ENCODE measurements at regions not wholly inside any gene's neighbourhood (a gene's known extent, or its start where the extent isn't known, plus 50 kb on each side); places are given as distances from the start of the nearest gene placed in this dataset.

GRCh38 chr2:195495351-195495750 lies 161.7 kb upstream of the SLC39A10 start:
- DNase-seq: no peak

- DNase-seq: no peak
Observed at GRCh38 chr2:195494451-195494850, 162.6 kb upstream of the SLC39A10 start.

- DNase-seq: no peak
Observed at GRCh38 chr2:195493416-195493815, 163.6 kb upstream of the SLC39A10 start.

GRCh38 chr2:195490319-195490718 lies 166.7 kb upstream of the SLC39A10 start:
- DNase-seq: no peak

- no peak for DNase-seq
Observed at GRCh38 chr2:195489101-195489500, 167.9 kb upstream of the SLC39A10 start.

- DNase-seq: no peak
Observed at GRCh38 chr2:195488567-195488966, 168.5 kb upstream of the SLC39A10 start.

- no peak for DNase-seq
Observed at GRCh38 chr2:195486987-195487644, 169.9 kb upstream of the SLC39A10 start.

GRCh38 chr2:195486520-195486919 lies 170.5 kb upstream of the SLC39A10 start:
- no peak for DNase-seq

- DNase-seq: no peak
Observed at GRCh38 chr2:195482010-195482409, 175.0 kb upstream of the SLC39A10 start.

GRCh38 chr2:195480121-195480520 lies 176.9 kb upstream of the SLC39A10 start:
- DNase-seq: no peak

GRCh38 chr2:195479407-195479806 lies 177.6 kb upstream of the SLC39A10 start:
- DNase-seq: no peak

- DNase-seq: no peak
Observed at GRCh38 chr2:195477996-195478382, 179.0 kb upstream of the SLC39A10 start.

- no peak for DNase-seq
Observed at GRCh38 chr2:195477248-195477995, 179.6 kb upstream of the SLC39A10 start.

GRCh38 chr2:195475336-195475735 lies 181.7 kb upstream of the SLC39A10 start:
- DNase-seq: no peak

- no peak for DNase-seq
Observed at GRCh38 chr2:195473862-195474261, 183.2 kb upstream of the SLC39A10 start.

- DNase-seq: no peak
Observed at GRCh38 chr2:195472501-195473234, 184.4 kb upstream of the SLC39A10 start.

- no peak for DNase-seq
Observed at GRCh38 chr2:195471807-195472206, 185.2 kb upstream of the SLC39A10 start.

- no peak for DNase-seq
Observed at GRCh38 chr2:195471163-195471562, 185.9 kb upstream of the SLC39A10 start.

GRCh38 chr2:195470622-195471021 lies 186.4 kb upstream of the SLC39A10 start:
- DNase-seq: no peak

- DNase-seq: no peak
Observed at GRCh38 chr2:195468771-195469170, 188.3 kb upstream of the SLC39A10 start.

GRCh38 chr2:195466427-195466826 lies 190.6 kb upstream of the SLC39A10 start:
- DNase-seq: no peak

GRCh38 chr2:195461010-195461409 lies 196.0 kb upstream of the SLC39A10 start:
- no peak for DNase-seq

GRCh38 chr2:195458936-195459335 lies 198.1 kb upstream of the SLC39A10 start:
- no peak for DNase-seq

- no peak for DNase-seq
Observed at GRCh38 chr2:195457873-195458272, 199.2 kb upstream of the SLC39A10 start.
